Stimulated activated naive B cell treated with anti-CD40 and anti-IgM and Interleukin-4, amounts not matched to agents 10 μg/mL and 1 μg/mL and 100 μg/mL, for 72 hours (primary cell): ENCODE measurements at regions not wholly inside any gene's neighbourhood (a gene's known extent, or its start where the extent isn't known, plus 50 kb on each side); places are given as distances from the start of the nearest gene placed in this dataset.
"Not testable (repeated sequence)": the region's sequence is repeated elsewhere in the genome, so short reads cannot be mapped to it uniquely, and the experiment has no call there.

ENCODE experiments used
- ATAC-seq, 2 donors: fragments of 150-1000 bp; cut with Tn5 transposase; replicated peaks; 2 replicates each; pipeline ENCODE4 v1.10.0; 2021; ENCODE audit warnings: moderate library complexity in 1 of 2
- DNase-seq: peaks from one replicate; pipeline ENCODE4 v3.0.0; 2021
- H3K27ac Mint-ChIP-seq: one replicate; pipeline ENCODE4 v1.8.0; 2022; ENCODE audit warnings: mild to moderate bottlenecking, mixed read lengths
- H3K27me3 Mint-ChIP-seq, 2 donors: one replicate each; pipeline ENCODE4 v1.8.0; 2022; ENCODE audit warnings: mixed read lengths in 2 of 2
- H3K36me3 Mint-ChIP-seq, 2 donors: one replicate each; pipeline ENCODE4 v1.8.0; 2022; ENCODE audit warnings: mixed read lengths in 2 of 2, mild to moderate bottlenecking in 1 of 2
- H3K4me1 Mint-ChIP-seq, 2 donors: one replicate each; pipeline ENCODE4 v1.8.0; 2022; ENCODE audit warnings: mixed read lengths in 2 of 2, mild to moderate bottlenecking in 1 of 2
- H3K4me3 Mint-ChIP-seq, 2 donors: one replicate each; pipeline ENCODE4 v1.8.0; 2022; ENCODE audit warnings: mild to moderate bottlenecking in 2 of 2, mixed read lengths in 2 of 2, moderate library complexity in 1 of 2
- H3K9me3 Mint-ChIP-seq, 2 donors: one replicate each; pipeline ENCODE4 v1.8.0; 2022; ENCODE audit warnings: mixed read lengths in 2 of 2, mild to moderate bottlenecking in 1 of 2

GRCh38 chr6:50993941-50994720 lies 175.5 kb downstream of the TFAP2B start:
- Mint-ChIP-seq H3K9me3 (peaks cover 0 to 2% of the 10 kb centered on the region in 2 donors), H3K36me3 (no peaks in the 10 kb centered on the region)
- ATAC-seq: no peak

GRCh38 chr6:50995036-50995435 lies 176.4 kb downstream of the TFAP2B start:
- H3K27ac Mint-ChIP-seq: no peak overlapping the region
- ATAC-seq (no peak), DNase-seq (no peak)
- peaks cover 0 to 2% of the 10 kb centered on the region in 2 donors for H3K9me3 Mint-ChIP-seq
- no peaks in the 10 kb centered on the region for H3K4me1 Mint-ChIP-seq
- H3K4me3 Mint-ChIP-seq: no peak overlapping the region
- no peaks in the 10 kb centered on the region for H3K36me3 Mint-ChIP-seq
- H3K27me3 Mint-ChIP-seq: no peaks in the 10 kb centered on the region

More at GRCh38 chr6:50993941-50994720, 175.5 kb downstream of the TFAP2B start:
- Mint-ChIP-seq H3K27me3 (no peaks in the 10 kb centered on the region), H3K4me1 (no peaks in the 10 kb centered on the region), H3K4me3 (no peak overlapping the region), H3K27ac (no peak overlapping the region)
- no peak for DNase-seq

- DNase-seq (no peak), ATAC-seq (no peak)
- no peaks in the 10 kb centered on the region for H3K36me3 Mint-ChIP-seq
- H3K27me3 Mint-ChIP-seq: no peaks in the 10 kb centered on the region
- H3K4me3 Mint-ChIP-seq: no peak overlapping the region
- H3K9me3 Mint-ChIP-seq: no peaks in the 10 kb centered on the region
- no peaks in the 10 kb centered on the region for H3K4me1 Mint-ChIP-seq
- H3K27ac Mint-ChIP-seq: no peak overlapping the region
Measured at GRCh38 chr6:50998905-50999304, 180.2 kb downstream of the TFAP2B start.

- no peak overlapping the region for H3K27ac Mint-ChIP-seq
- H3K4me3 Mint-ChIP-seq: no peak overlapping the region
- ATAC-seq (no peak), DNase-seq (no peak)
- no peaks in the 10 kb centered on the region for H3K27me3 Mint-ChIP-seq
- no peaks in the 10 kb centered on the region for H3K36me3 Mint-ChIP-seq
- no peaks in the 10 kb centered on the region for H3K4me1 Mint-ChIP-seq
- H3K9me3 Mint-ChIP-seq: no peaks in the 10 kb centered on the region
Measured at GRCh38 chr6:51001399-51001798, 182.7 kb downstream of the TFAP2B start.

GRCh38 chr6:51004380-51004779 lies 185.7 kb downstream of the TFAP2B start:
- no peaks in the 10 kb centered on the region for H3K27me3 Mint-ChIP-seq
- no peak for ATAC-seq
- DNase-seq: no peak
- no peak overlapping the region for H3K27ac Mint-ChIP-seq
- peaks cover 0 to 4% of the 10 kb centered on the region in 2 donors for H3K9me3 Mint-ChIP-seq
- no peaks in the 10 kb centered on the region for H3K36me3 Mint-ChIP-seq
- H3K4me1 Mint-ChIP-seq: no peaks in the 10 kb centered on the region
- no peak overlapping the region for H3K4me3 Mint-ChIP-seq

GRCh38 chr6:51005779-51006178 lies 187.1 kb downstream of the TFAP2B start:
- ATAC-seq (no peak), DNase-seq (no peak)
- Mint-ChIP-seq H3K9me3 (peaks cover 0 to 4% of the 10 kb centered on the region in 2 donors), H3K4me1 (no peaks in the 10 kb centered on the region), H3K27me3 (no peaks in the 10 kb centered on the region), H3K27ac (no peak overlapping the region), H3K4me3 (no peak overlapping the region), H3K36me3 (no peaks in the 10 kb centered on the region)

- Mint-ChIP-seq H3K4me3 (no peak overlapping the region), H3K4me1 (no peaks in the 10 kb centered on the region), H3K27ac (no peak overlapping the region), H3K36me3 (no peaks in the 10 kb centered on the region), H3K27me3 (no peaks in the 10 kb centered on the region), H3K9me3 (peaks cover 0 to 4% of the 10 kb centered on the region in 2 donors)
- DNase-seq: no peak
- ATAC-seq: no peak
Measured at GRCh38 chr6:51007237-51007636, 188.6 kb downstream of the TFAP2B start.

- DNase-seq, H3K9me3 Mint-ChIP-seq, H3K36me3 Mint-ChIP-seq, H3K4me1 Mint-ChIP-seq, ATAC-seq, H3K27ac Mint-ChIP-seq, H3K4me3 Mint-ChIP-seq, H3K27me3 Mint-ChIP-seq: not testable (repeated sequence)
Measured at GRCh38 chr6:51008693-51009092, 190.0 kb downstream of the TFAP2B start.

- Mint-ChIP-seq H3K27me3 (no peaks in the 10 kb centered on the region), H3K4me3 (no peak overlapping the region)
Measured at GRCh38 chr6:51013376-51013775, 194.7 kb downstream of the TFAP2B start.

GRCh38 chr6:51015394-51015793 lies 196.7 kb downstream of the TFAP2B start:
- H3K27ac Mint-ChIP-seq: no peak overlapping the region
- DNase-seq: no peak
- ATAC-seq: no peak
- H3K4me1 Mint-ChIP-seq: no peaks in the 10 kb centered on the region
- H3K4me3 Mint-ChIP-seq: no peak overlapping the region
- H3K36me3 Mint-ChIP-seq: no peaks in the 10 kb centered on the region
- H3K9me3 Mint-ChIP-seq: no peaks in the 10 kb centered on the region
- H3K27me3 Mint-ChIP-seq: no peaks in the 10 kb centered on the region

More at GRCh38 chr6:51013376-51013775, 194.7 kb downstream of the TFAP2B start:
- no peak for ATAC-seq
- Mint-ChIP-seq H3K4me1 (no peaks in the 10 kb centered on the region), H3K27ac (no peak overlapping the region), H3K36me3 (no peaks in the 10 kb centered on the region), H3K9me3 (peaks cover 0 to 3% of the 10 kb centered on the region in 2 donors)
- DNase-seq: no peak

GRCh38 chr6:51016489-51016888 lies 197.8 kb downstream of the TFAP2B start:
- no peaks in the 10 kb centered on the region for H3K36me3 Mint-ChIP-seq
- H3K27me3 Mint-ChIP-seq: no peaks in the 10 kb centered on the region
- H3K9me3 Mint-ChIP-seq: no peaks in the 10 kb centered on the region
- H3K4me1 Mint-ChIP-seq: no peaks in the 10 kb centered on the region
- DNase-seq (no peak), ATAC-seq (no peak)
- no peak overlapping the region for H3K27ac Mint-ChIP-seq
- no peak overlapping the region for H3K4me3 Mint-ChIP-seq

- no peak overlapping the region for H3K27ac Mint-ChIP-seq
- no peak overlapping the region for H3K4me3 Mint-ChIP-seq
- DNase-seq: no peak
- H3K4me1 Mint-ChIP-seq: no peaks in the 10 kb centered on the region
- ATAC-seq: no peak
- H3K9me3 Mint-ChIP-seq: no peaks in the 10 kb centered on the region
- H3K36me3 Mint-ChIP-seq: no peaks in the 10 kb centered on the region
- H3K27me3 Mint-ChIP-seq: no peaks in the 10 kb centered on the region
Measured at GRCh38 chr6:51019806-51020205, 201.1 kb downstream of the TFAP2B start.

- H3K36me3 Mint-ChIP-seq: no peaks in the 10 kb centered on the region
- H3K9me3 Mint-ChIP-seq: no peaks in the 10 kb centered on the region
- no peak for ATAC-seq
- H3K27me3 Mint-ChIP-seq: no peaks in the 10 kb centered on the region
- H3K4me3 Mint-ChIP-seq: no peak overlapping the region
- H3K4me1 Mint-ChIP-seq: no peaks in the 10 kb centered on the region
- DNase-seq: no peak
- no peak overlapping the region for H3K27ac Mint-ChIP-seq
Measured at GRCh38 chr6:51021171-51021570, 202.5 kb downstream of the TFAP2B start.

- Mint-ChIP-seq H3K4me3 (no peak overlapping the region), H3K27me3 (no peaks in the 10 kb centered on the region), H3K36me3 (no peaks in the 10 kb centered on the region), H3K9me3 (no peaks in the 10 kb centered on the region), H3K27ac (no peak overlapping the region), H3K4me1 (no peaks in the 10 kb centered on the region)
- DNase-seq: no peak
- ATAC-seq: no peak
Measured at GRCh38 chr6:51024126-51024525, 205.5 kb downstream of the TFAP2B start.

- Mint-ChIP-seq H3K27me3 (no peaks in the 10 kb centered on the region), H3K9me3 (no peaks in the 10 kb centered on the region), H3K4me3 (no peak overlapping the region), H3K27ac (no peak overlapping the region), H3K36me3 (no peaks in the 10 kb centered on the region), H3K4me1 (no peaks in the 10 kb centered on the region)
- DNase-seq (no peak), ATAC-seq (no peak)
Measured at GRCh38 chr6:51025082-51025777, 206.6 kb downstream of the TFAP2B start.
